ENCODE measurements at regions not wholly inside any gene's neighbourhood (a gene's known extent, or its start where the extent isn't known, plus 50 kb on each side); places are given as distances from the start of the nearest gene placed in this dataset.

DNA sequence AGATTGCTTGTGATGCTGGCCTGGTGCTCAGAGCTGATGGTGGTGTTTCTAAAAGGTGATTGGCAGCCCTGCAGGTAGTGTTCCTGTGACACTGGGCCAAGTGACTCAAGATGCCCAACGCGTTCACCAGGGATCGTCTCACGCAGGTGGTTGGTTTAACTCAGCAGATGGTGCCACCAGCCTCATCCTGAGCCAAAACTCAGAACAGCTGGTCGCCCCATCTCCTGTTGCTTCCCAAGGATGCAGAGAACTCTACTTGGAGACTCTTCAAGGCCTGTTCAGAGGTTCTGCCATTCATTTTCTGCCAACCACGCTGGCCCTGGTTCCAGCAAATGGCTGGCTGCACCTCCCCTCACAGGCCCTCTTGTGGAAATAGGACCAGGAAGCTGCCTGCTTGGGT is 394.4 kb downstream of the CDH26 start:
- BruUV-seq (replicated peaks) = no TSS peak
- no peak overlapping the region for H3K4me2 ChIP-seq (ENCODE audit: low read length)
- ChIA-PET POLR2A (no interaction called here), CTCF (ENCODE audit: unreplicated experiment) (no interaction called here)
- H2AFZ ChIP-seq (ENCODE audit: low read length) = no peak overlapping the region
- no peak overlapping the region for H3K27ac ChIP-seq (ENCODE audit: low read depth, low read length, poor library complexity, severe bottlenecking)
- TF ChIP-seq, protein P1, sequence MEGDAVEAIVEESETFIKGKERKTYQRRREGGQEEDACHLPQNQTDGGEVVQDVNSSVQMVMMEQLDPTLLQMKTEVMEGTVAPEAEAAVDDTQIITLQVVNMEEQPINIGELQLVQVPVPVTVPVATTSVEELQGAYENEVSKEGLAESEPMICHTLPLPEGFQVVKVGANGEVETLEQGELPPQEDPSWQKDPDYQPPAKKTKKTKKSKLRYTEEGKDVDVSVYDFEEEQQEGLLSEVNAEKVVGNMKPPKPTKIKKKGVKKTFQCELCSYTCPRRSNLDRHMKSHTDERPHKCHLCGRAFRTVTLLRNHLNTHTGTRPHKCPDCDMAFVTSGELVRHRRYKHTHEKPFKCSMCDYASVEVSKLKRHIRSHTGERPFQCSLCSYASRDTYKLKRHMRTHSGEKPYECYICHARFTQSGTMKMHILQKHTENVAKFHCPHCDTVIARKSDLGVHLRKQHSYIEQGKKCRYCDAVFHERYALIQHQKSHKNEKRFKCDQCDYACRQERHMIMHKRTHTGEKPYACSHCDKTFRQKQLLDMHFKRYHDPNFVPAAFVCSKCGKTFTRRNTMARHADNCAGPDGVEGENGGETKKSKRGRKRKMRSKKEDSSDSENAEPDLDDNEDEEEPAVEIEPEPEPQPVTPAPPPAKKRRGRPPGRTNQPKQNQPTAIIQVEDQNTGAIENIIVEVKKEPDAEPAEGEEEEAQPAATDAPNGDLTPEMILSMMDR (conservative IDR thresholded peaks at IDR 0.05; ENCODE audit: low read length) = no peak
- no peak for TF ChIP-seq EZH2phosphoT487 (IDR thresholded peaks at IDR 0.05; ENCODE audit: borderline replicate concordance, low read depth, low read length)
- no peaks in the 10 kb centered on the region for H3K4me1 ChIP-seq (ENCODE audit: insufficient read depth, low read length, poor library complexity, severe bottlenecking)
- intact Hi-C loops (cut with micrococcal nuclease; ENCODE audit: unreplicated experiment) = no loop called here
- no peaks in the 10 kb centered on the region for H3K9me2 ChIP-seq (ENCODE audit: insufficient read depth, low read length)
- H4K20me1 ChIP-seq (ENCODE audit: insufficient read depth, low read length) = no peaks in the 10 kb centered on the region
- H3K36me3 ChIP-seq (ENCODE audit: insufficient read depth, low read length) = no peaks in the 10 kb centered on the region
- no peak overlapping the region for H3K4me3 ChIP-seq (ENCODE audit: low read depth, low read length, poor library complexity, severe bottlenecking)
- H3K9me3 ChIP-seq (ENCODE audit: low read length) = no peaks in the 10 kb centered on the region
- H3K79me2 ChIP-seq (ENCODE audit: insufficient read depth, low read depth, low read length) = no peaks in the 10 kb centered on the region
- DNase-seq (ENCODE audit: low spot score) = no peak

DNA sequence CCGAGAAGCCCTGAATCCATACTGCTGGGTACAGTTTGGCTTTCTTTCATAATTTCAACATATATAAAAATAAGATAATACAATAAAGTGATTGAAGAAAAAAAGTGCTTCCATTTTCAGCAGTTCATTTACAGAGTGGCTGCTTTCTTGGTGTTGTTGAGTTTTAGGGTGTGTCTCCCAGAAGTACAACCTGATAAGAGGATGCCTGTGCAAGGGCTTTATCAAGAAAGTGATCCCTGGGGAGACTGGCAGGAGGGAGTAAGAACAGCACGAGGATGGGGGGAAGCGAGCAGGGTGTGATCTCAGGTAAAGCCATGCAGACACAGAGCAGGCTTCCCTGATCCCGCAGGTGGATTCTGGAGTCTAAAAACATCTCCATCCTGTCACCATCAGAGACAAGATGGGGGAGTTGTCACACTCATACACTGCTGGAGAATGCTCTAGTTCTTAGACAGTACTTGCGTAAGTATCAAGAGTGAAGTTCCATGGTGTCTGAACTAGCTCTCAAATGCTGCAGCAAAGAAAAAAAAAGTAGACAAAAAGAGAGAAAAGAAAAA is 395.9 kb downstream of the CDH26 start:
- ChIA-PET CTCF (ENCODE audit: unreplicated experiment) (no interaction called here), POLR2A (no interaction called here)
- TF ChIP-seq, protein P1 (conservative IDR thresholded peaks at IDR 0.05; ENCODE audit: low read length) = no peak
- no peak for TF ChIP-seq EZH2phosphoT487 (IDR thresholded peaks at IDR 0.05; ENCODE audit: borderline replicate concordance, low read depth, low read length)
- H3K4me2 ChIP-seq (ENCODE audit: low read length) = no peak overlapping the region
- no peak overlapping the region for H3K4me3 ChIP-seq (ENCODE audit: low read depth, low read length, poor library complexity, severe bottlenecking)
- H3K9me2 ChIP-seq (ENCODE audit: insufficient read depth, low read length) = no peaks in the 10 kb centered on the region
- intact Hi-C loops (cut with micrococcal nuclease; ENCODE audit: unreplicated experiment) = no loop called here
- H3K79me2 ChIP-seq (ENCODE audit: insufficient read depth, low read depth, low read length) = no peaks in the 10 kb centered on the region
- BruUV-seq (replicated peaks) = no TSS peak
- no peaks in the 10 kb centered on the region for H3K36me3 ChIP-seq (ENCODE audit: insufficient read depth, low read length)
- H2AFZ ChIP-seq (ENCODE audit: low read length) = no peak overlapping the region
- DNase-seq (ENCODE audit: low spot score) = no peak
- H3K27ac ChIP-seq (ENCODE audit: low read depth, low read length, poor library complexity, severe bottlenecking) = no peak overlapping the region
- H3K9me3 ChIP-seq (ENCODE audit: low read length) = no peaks in the 10 kb centered on the region
- no peaks in the 10 kb centered on the region for H3K4me1 ChIP-seq (ENCODE audit: insufficient read depth, low read length, poor library complexity, severe bottlenecking)
- H4K20me1 ChIP-seq (ENCODE audit: insufficient read depth, low read length) = no peaks in the 10 kb centered on the region

DNA sequence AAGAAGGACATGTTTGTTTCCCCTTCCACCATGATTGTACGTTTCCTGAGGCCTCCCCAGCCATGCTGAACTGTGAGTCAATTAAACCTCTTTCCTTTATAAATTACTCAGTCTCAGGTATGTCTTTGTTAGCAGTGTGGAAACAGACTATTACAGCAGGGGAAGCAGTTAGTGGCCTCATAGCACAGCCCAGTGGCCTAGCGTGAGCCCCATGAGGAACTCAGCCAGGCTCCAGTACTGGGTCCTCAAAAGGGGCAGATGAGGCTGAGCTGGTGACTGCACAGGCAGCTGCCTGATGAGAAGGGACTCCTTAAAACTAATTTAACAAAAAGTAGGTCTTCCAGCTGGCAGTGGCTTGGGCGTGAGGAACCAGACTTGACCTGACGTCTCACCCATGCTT is 399.9 kb downstream of the CDH26 start:
- ChIA-PET POLR2A (no interaction called here), CTCF (ENCODE audit: unreplicated experiment) (no interaction called here)
- no peak for TF ChIP-seq EZH2phosphoT487 (IDR thresholded peaks at IDR 0.05; ENCODE audit: borderline replicate concordance, low read depth, low read length)
- TF ChIP-seq, protein P1 (conservative IDR thresholded peaks at IDR 0.05; ENCODE audit: low read length) = no peak
- no TSS peak for BruUV-seq (replicated peaks)
- no peak overlapping the region for H3K4me3 ChIP-seq (ENCODE audit: low read depth, low read length, poor library complexity, severe bottlenecking)
- H4K20me1 ChIP-seq (ENCODE audit: insufficient read depth, low read length) = no peaks in the 10 kb centered on the region
- no peak overlapping the region for H3K4me2 ChIP-seq (ENCODE audit: low read length)
- H3K27ac ChIP-seq (ENCODE audit: low read depth, low read length, poor library complexity, severe bottlenecking) = no peak overlapping the region
- H3K36me3 ChIP-seq (ENCODE audit: insufficient read depth, low read length) = no peaks in the 10 kb centered on the region
- no peaks in the 10 kb centered on the region for H3K9me3 ChIP-seq (ENCODE audit: low read length)
- H2AFZ ChIP-seq (ENCODE audit: low read length) = no peak overlapping the region
- H3K79me2 ChIP-seq (ENCODE audit: insufficient read depth, low read depth, low read length) = no peaks in the 10 kb centered on the region
- intact Hi-C loops (cut with micrococcal nuclease; ENCODE audit: unreplicated experiment) = no loop called here
- no peak for DNase-seq (ENCODE audit: low spot score)
- H3K4me1 ChIP-seq (ENCODE audit: insufficient read depth, low read length, poor library complexity, severe bottlenecking) = peaks cover 6% of the 10 kb centered on the region
- no peaks in the 10 kb centered on the region for H3K9me2 ChIP-seq (ENCODE audit: insufficient read depth, low read length)

Data from OCI-LY7 (cell line).